ENCODE measurements at regions not wholly inside any gene's neighbourhood (a gene's known extent, or its start where the extent isn't known, plus 50 kb on each side); places are given as distances from the start of the nearest gene placed in this dataset.

DNA sequence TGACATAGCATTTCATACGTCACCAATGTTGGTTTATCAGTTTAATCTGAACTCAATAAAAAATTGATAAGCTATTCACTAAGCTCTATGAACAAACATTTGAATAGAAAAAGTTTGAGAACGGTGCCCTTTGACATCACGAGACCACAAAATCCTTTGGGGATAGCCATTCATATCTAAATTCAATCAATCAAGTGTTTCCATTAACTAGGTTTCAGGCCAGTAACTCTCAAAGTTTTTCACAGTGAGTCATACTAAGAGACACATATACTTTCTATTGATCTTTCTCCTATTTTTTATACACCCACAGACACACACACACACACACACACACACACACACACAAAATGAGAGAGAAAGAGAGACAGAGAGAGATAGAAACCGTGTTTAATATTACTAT, 235.4 kb upstream of the SNX7 start:
- Histone ChIP-seq H3K27ac (ENCODE audit: low read length) (no peak overlapping the region), H3K9ac (ENCODE audit: low read length) (no peak overlapping the region), H3F3A (ENCODE audit: insufficient read depth, low read length, poor library complexity, severe bottlenecking) (no peaks in the 10 kb centered on the region), H4K20me1 (ENCODE audit: insufficient read depth) (no peaks in the 10 kb centered on the region), H3K27me3 (ENCODE audit: insufficient read depth, low read depth, low read length) (no peaks in the 10 kb centered on the region), H3K79me2 (replicated peaks; ENCODE audit: insufficient read depth, low read length) (no peaks in the 10 kb centered on the region), H3K9me3 (ENCODE audit: low read length) (no peaks in the 10 kb centered on the region), H3K36me3 (ENCODE audit: insufficient read depth, low read length) (no peaks in the 10 kb centered on the region), H2AFZ (ENCODE audit: low read depth, low read length) (no peak overlapping the region), H3K4me2 (ENCODE audit: low read length) (no peak overlapping the region), H3K9me2 (ENCODE audit: insufficient read depth, low read length) (no peaks in the 10 kb centered on the region), H3K4me3 (ENCODE audit: low read length) (no peak overlapping the region)
- no peak for TF ChIP-seq POLR2AphosphoS5 (IDR thresholded peaks at IDR 0.05)
- TF ChIP-seq MXI1 (conservative IDR thresholded peaks at IDR 0.05; ENCODE audit: poor library complexity, severe bottlenecking), result no peak
- TF ChIP-seq TAF1 (IDR thresholded peaks at IDR 0.05; ENCODE audit: low read depth), result no peak

DNA sequence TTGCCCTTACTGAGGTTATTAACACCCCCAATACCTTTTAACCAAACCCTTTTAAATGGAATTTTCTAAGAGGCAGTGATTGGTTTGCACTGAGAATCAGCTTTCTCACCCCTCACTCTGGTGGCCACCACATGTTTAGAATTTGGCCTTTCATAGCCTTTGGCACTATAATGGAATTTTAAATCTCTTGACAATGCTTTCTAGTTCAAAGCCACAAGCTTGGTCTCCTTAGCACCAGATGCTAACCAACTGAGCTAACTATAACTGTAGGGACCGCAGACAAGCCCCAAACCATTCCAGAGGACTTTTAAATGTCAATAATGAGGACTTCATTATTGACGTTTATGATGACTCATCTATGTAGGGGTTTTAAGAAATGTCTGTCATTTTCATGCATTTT, 238.7 kb upstream of the SNX7 start:
- no peaks in the 10 kb centered on the region for H3F3A ChIP-seq (ENCODE audit: insufficient read depth, low read length, poor library complexity, severe bottlenecking)
- H3K9ac ChIP-seq (ENCODE audit: low read length), result no peak overlapping the region
- H3K27ac ChIP-seq (ENCODE audit: low read length), result no peak overlapping the region
- H3K9me2 ChIP-seq (ENCODE audit: insufficient read depth, low read length), result no peaks in the 10 kb centered on the region
- H3K79me2 ChIP-seq (replicated peaks; ENCODE audit: insufficient read depth, low read length), result no peaks in the 10 kb centered on the region
- no peak overlapping the region for H3K4me2 ChIP-seq (ENCODE audit: low read length)
- no peaks in the 10 kb centered on the region for H3K36me3 ChIP-seq (ENCODE audit: insufficient read depth, low read length)
- TF ChIP-seq POLR2AphosphoS5 (IDR thresholded peaks at IDR 0.05) (no peak), REST (IDR thresholded peaks at IDR 0.05; ENCODE audit: borderline replicate concordance) (no peak), EP300 (conservative IDR thresholded peaks at IDR 0.05; ENCODE audit: poor library complexity, severe bottlenecking) (no peak), SMC3 (conservative IDR thresholded peaks at IDR 0.05; ENCODE audit: poor library complexity) (no peak), MXI1 (conservative IDR thresholded peaks at IDR 0.05; ENCODE audit: poor library complexity, severe bottlenecking) (no peak), CTCF (IDR thresholded peaks at IDR 0.05; ENCODE audit: poor library complexity, severe bottlenecking) (no peak), EZH2 (IDR thresholded peaks at IDR 0.05; ENCODE audit: borderline replicate concordance, insufficient read depth, low read length, poor library complexity, severe bottlenecking) (no peak)
- no peak overlapping the region for H2AFZ ChIP-seq (ENCODE audit: low read depth, low read length)
- no peaks in the 10 kb centered on the region for H4K20me1 ChIP-seq (ENCODE audit: insufficient read depth)
- no peaks in the 10 kb centered on the region for H3K9me3 ChIP-seq (ENCODE audit: low read length)
- no peaks in the 10 kb centered on the region for H3K27me3 ChIP-seq (ENCODE audit: insufficient read depth, low read depth, low read length)
- H3K4me3 ChIP-seq (ENCODE audit: low read length), result no peak overlapping the region

- H3K36me3 ChIP-seq (ENCODE audit: insufficient read depth, low read length), result no peaks in the 10 kb centered on the region
- TF ChIP-seq MXI1 (conservative IDR thresholded peaks at IDR 0.05; ENCODE audit: poor library complexity, severe bottlenecking) (no peak), CTCF (IDR thresholded peaks at IDR 0.05; ENCODE audit: poor library complexity, severe bottlenecking) (no peak), EZH2 (IDR thresholded peaks at IDR 0.05; ENCODE audit: borderline replicate concordance, insufficient read depth, low read length, poor library complexity, severe bottlenecking) (no peak), EP300 (conservative IDR thresholded peaks at IDR 0.05; ENCODE audit: poor library complexity, severe bottlenecking) (no peak), REST (IDR thresholded peaks at IDR 0.05; ENCODE audit: borderline replicate concordance) (no peak), POLR2AphosphoS5 (IDR thresholded peaks at IDR 0.05) (no peak), SMC3 (conservative IDR thresholded peaks at IDR 0.05; ENCODE audit: poor library complexity) (no peak), RAD21 (conservative IDR thresholded peaks at IDR 0.05) (no peak), TAF1 (IDR thresholded peaks at IDR 0.05; ENCODE audit: low read depth) (no peak)
- H3K9ac ChIP-seq (ENCODE audit: low read length), result no peak overlapping the region
- H3K9me3 ChIP-seq (ENCODE audit: low read length), result no peaks in the 10 kb centered on the region
- no peaks in the 10 kb centered on the region for H3K27me3 ChIP-seq (ENCODE audit: insufficient read depth, low read depth, low read length)
- no peak overlapping the region for H3K4me2 ChIP-seq (ENCODE audit: low read length)
- H4K20me1 ChIP-seq (ENCODE audit: insufficient read depth), result no peaks in the 10 kb centered on the region
- no peak overlapping the region for H2AFZ ChIP-seq (ENCODE audit: low read depth, low read length)
- H3K9me2 ChIP-seq (ENCODE audit: insufficient read depth, low read length), result no peaks in the 10 kb centered on the region
- no peaks in the 10 kb centered on the region for H3F3A ChIP-seq (ENCODE audit: insufficient read depth, low read length, poor library complexity, severe bottlenecking)
- no peak overlapping the region for H3K27ac ChIP-seq (ENCODE audit: low read length)
- H3K79me2 ChIP-seq (replicated peaks; ENCODE audit: insufficient read depth, low read length), result no peaks in the 10 kb centered on the region
- no peak overlapping the region for H3K4me3 ChIP-seq (ENCODE audit: low read length)
Measured at GRCh38 chr1:98421085-98421435, 240.5 kb upstream of the SNX7 start.
